ENCODE measurements at regions not wholly inside any gene's neighbourhood (a gene's known extent, or its start where the extent isn't known, plus 50 kb on each side); places are given as distances from the start of the nearest gene placed in this dataset.

GRCh38 chr6:164262348-164262747, 847.8 kb downstream of the QKI start:
- TF ChIP-seq POLR2AphosphoS5 (IDR thresholded peaks at IDR 0.05; ENCODE audit: insufficient read depth in 1 of 2, low read depth in 1 of 2) (no peak), POLR2A (IDR thresholded peaks at IDR 0.05) (no peak)
- Histone ChIP-seq H3K4me3 (no peak overlapping the region), H3K27me3 (no peaks in the 10 kb centered on the region), H3K9me3 (no peaks in the 10 kb centered on the region), H3K27ac (no peak overlapping the region), H3K36me3 (no peaks in the 10 kb centered on the region), H3K4me1 (no peaks in the 10 kb centered on the region)
- intact Hi-C loops (cut with DNase I): no loop called here
- no peak for DNase-seq (ENCODE audit: extremely low spot score in 2 of 2)

- no peaks in the 10 kb centered on the region for H3K27me3 ChIP-seq
- no peaks in the 10 kb centered on the region for H3K9me3 ChIP-seq
- intact Hi-C loops (cut with DNase I): no loop called here
- H3K4me3 ChIP-seq: no peak overlapping the region
- TF ChIP-seq POLR2AphosphoS5 (IDR thresholded peaks at IDR 0.05; ENCODE audit: insufficient read depth in 1 of 2, low read depth in 1 of 2): no peak
- TF ChIP-seq POLR2A (IDR thresholded peaks at IDR 0.05): no peak
- TF ChIP-seq CTCF (IDR thresholded peaks at IDR 0.05): no peak
- no peak for DNase-seq (ENCODE audit: extremely low spot score in 2 of 2)
- no peak overlapping the region for H3K27ac ChIP-seq
- no peaks in the 10 kb centered on the region for H3K36me3 ChIP-seq
- no peaks in the 10 kb centered on the region for H3K4me1 ChIP-seq
Observed at GRCh38 chr6:164258421-164258820, 843.9 kb downstream of the QKI start.

- H3K27me3 ChIP-seq: no peaks in the 10 kb centered on the region
Observed at GRCh38 chr6:164252948-164253347, 838.4 kb downstream of the QKI start.

GRCh38 chr6:164252291-164252690, 837.8 kb downstream of the QKI start:
- no peaks in the 10 kb centered on the region for H3K9me3 ChIP-seq
- no peaks in the 10 kb centered on the region for H3K4me1 ChIP-seq
- TF ChIP-seq CTCF (IDR thresholded peaks at IDR 0.05): no peak
- TF ChIP-seq POLR2AphosphoS5 (IDR thresholded peaks at IDR 0.05; ENCODE audit: insufficient read depth in 1 of 2, low read depth in 1 of 2): no peak
- no peak for TF ChIP-seq POLR2A (IDR thresholded peaks at IDR 0.05)
- intact Hi-C loops (cut with DNase I): no loop called here
- H3K27me3 ChIP-seq: no peaks in the 10 kb centered on the region
- H3K36me3 ChIP-seq: no peaks in the 10 kb centered on the region
- no peak for DNase-seq (ENCODE audit: extremely low spot score in 2 of 2)
- H3K27ac ChIP-seq: no peak overlapping the region
- no peak overlapping the region for H3K4me3 ChIP-seq

More at GRCh38 chr6:164252948-164253347, 838.4 kb downstream of the QKI start:
- no peaks in the 10 kb centered on the region for H3K4me1 ChIP-seq
- no peaks in the 10 kb centered on the region for H3K36me3 ChIP-seq
- no peak overlapping the region for H3K27ac ChIP-seq
- TF ChIP-seq POLR2AphosphoS5 (IDR thresholded peaks at IDR 0.05; ENCODE audit: insufficient read depth in 1 of 2, low read depth in 1 of 2) (no peak), POLR2A (IDR thresholded peaks at IDR 0.05) (no peak), CTCF (IDR thresholded peaks at IDR 0.05) (no peak)
- no peak for DNase-seq (ENCODE audit: extremely low spot score in 2 of 2)
- intact Hi-C loops (cut with DNase I): no loop called here
- H3K4me3 ChIP-seq: no peak overlapping the region
- no peaks in the 10 kb centered on the region for H3K9me3 ChIP-seq

- intact Hi-C loops (cut with DNase I): no loop called here
- DNase-seq (ENCODE audit: extremely low spot score in 2 of 2): no peak
- Histone ChIP-seq H3K4me3 (no peak overlapping the region), H3K27me3 (no peaks in the 10 kb centered on the region), H3K9me3 (no peaks in the 10 kb centered on the region), H3K4me1 (no peaks in the 10 kb centered on the region), H3K27ac (no peak overlapping the region), H3K36me3 (no peaks in the 10 kb centered on the region)
- TF ChIP-seq POLR2A (IDR thresholded peaks at IDR 0.05): no peak
- no peak for TF ChIP-seq POLR2AphosphoS5 (IDR thresholded peaks at IDR 0.05; ENCODE audit: insufficient read depth in 1 of 2, low read depth in 1 of 2)
- no peak for TF ChIP-seq CTCF (IDR thresholded peaks at IDR 0.05)
Observed at GRCh38 chr6:164247106-164247505, 832.6 kb downstream of the QKI start.
